ENCODE measurements at regions not wholly inside any gene's neighbourhood (a gene's known extent, or its start where the extent isn't known, plus 50 kb on each side); places are given as distances from the start of the nearest gene placed in this dataset.
"Not testable (repeated sequence)": the region's sequence is repeated elsewhere in the genome, so short reads cannot be mapped to it uniquely, and the experiment has no call there.

DNA sequence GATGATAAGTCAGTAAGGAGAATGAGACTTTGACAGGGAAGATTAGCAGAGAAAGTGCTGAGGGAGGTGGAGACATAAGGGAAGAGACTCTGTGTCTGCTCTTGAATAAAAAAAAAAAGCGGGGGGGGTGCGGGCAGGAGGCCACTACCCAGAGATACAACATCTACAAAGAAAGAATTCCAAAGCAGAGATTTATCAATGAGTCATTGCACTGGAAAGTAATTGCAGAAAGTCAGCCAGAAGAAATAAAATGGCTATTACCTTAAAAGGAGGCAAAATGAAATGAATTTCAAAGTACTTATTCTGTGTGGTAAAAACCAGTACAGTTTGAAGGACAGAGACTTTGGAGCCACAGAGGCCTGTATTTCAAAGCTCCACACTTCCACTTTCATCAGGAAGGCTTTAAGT, 267.1 kb upstream of the PRKD1 start:
- no peak overlapping the region for H3K4me3 ChIP-seq (ENCODE audit: low read length)
- WGBS: 41% methylated on average over 2 of the region's 2 CpGs
- intact Hi-C loops (cut with DNase I): no loop called here

DNA sequence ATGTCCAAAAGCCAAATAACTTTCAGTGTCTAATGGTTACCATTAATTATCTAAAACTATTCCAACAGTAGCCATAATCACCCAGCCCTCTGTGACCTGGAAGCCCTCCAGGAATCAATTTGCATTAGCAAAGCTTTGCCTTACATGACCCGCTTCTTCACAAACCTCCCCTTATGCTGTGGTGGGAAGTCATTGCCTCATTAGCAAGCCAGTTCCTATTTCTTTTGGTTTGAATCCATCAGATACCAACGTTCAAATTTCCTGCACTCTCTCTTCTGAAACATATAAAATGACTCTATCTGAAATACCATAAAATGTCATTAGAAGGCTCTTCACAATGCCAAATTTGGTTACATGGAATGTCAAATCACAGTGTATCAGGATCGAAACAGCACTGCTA, 268.3 kb upstream of the PRKD1 start:
- H3K9me3 ChIP-seq (ENCODE audit: control insufficient read depth, low read length): no peaks in the 10 kb centered on the region
- intact Hi-C loops (cut with DNase I): no loop called here
- H3K27ac ChIP-seq (ENCODE audit: low read length): no peak overlapping the region
- H3K4me1 ChIP-seq (ENCODE audit: control insufficient read depth, insufficient read depth, low read length): no peaks in the 10 kb centered on the region
- 53% methylated on average over 3 of the region's 3 CpGs for WGBS
- H3K4me3 ChIP-seq (ENCODE audit: low read length): no peak overlapping the region
- ATAC-seq (no peak), DNase-seq (no peak)
- H3K27me3 ChIP-seq (ENCODE audit: control insufficient read depth, insufficient read depth): no peaks in the 10 kb centered on the region

More for the DNA sequence above, 267.1 kb upstream of the PRKD1 start:
- H3K9me3 ChIP-seq (ENCODE audit: control insufficient read depth, low read length): no peaks in the 10 kb centered on the region
- H3K4me1 ChIP-seq (ENCODE audit: control insufficient read depth, insufficient read depth, low read length): no peaks in the 10 kb centered on the region
- H3K27me3 ChIP-seq (ENCODE audit: control insufficient read depth, insufficient read depth): no peaks in the 10 kb centered on the region
- DNase-seq: no peak
- ATAC-seq: peak; percentile 64 to 76
- no peak overlapping the region for H3K27ac ChIP-seq (ENCODE audit: low read length)

DNA sequence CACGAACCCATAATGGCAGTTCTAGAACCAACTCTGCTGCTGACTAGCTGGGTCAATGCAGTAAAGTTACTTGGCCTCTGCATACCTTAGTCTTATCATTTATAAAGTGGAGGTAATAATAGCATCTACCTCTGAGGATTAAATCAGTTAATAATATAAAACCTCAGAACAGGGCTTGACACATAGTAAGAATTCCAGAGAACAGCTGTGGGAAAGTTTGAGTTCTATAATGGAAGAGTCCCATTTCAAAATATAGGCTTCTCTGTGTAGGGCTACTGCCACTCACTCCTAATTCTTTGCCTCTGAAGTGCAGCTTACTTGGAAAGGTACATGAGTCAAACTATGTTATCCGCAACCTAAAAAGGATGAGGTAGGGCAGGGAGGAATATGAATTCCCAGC, 269.2 kb upstream of the PRKD1 start:
- Histone ChIP-seq H3K4me3 (ENCODE audit: low read length) (no peak overlapping the region), H3K27me3 (ENCODE audit: control insufficient read depth, insufficient read depth) (no peaks in the 10 kb centered on the region), H3K9me3 (ENCODE audit: control insufficient read depth, low read length) (no peaks in the 10 kb centered on the region), H3K27ac (ENCODE audit: low read length) (no peak overlapping the region), H3K4me1 (ENCODE audit: control insufficient read depth, insufficient read depth, low read length) (no peaks in the 10 kb centered on the region)
- ATAC-seq (no peak), DNase-seq (no peak)
- 85% methylated on average over 2 of the region's 2 CpGs for WGBS
- intact Hi-C loops (cut with DNase I): no loop called here

DNA sequence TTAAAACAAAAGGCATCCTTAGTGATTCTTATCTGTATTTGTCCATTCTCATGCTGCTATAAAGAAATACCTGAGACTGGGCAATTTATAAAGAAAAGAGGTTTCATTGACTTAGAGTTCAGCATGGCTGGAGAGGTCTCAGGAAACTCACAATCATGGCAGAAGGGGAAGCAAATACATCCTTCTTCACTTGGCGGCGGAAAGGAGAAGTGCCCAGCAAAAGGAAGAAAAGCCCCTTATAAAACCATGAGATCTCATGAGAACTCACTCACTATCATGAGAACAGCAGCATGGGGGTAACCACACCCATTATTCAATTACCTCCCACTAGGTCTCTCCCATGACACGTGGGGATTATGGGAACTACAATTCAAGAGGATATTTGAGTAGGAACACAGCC, 271.1 kb upstream of the PRKD1 start:
- H3K27ac ChIP-seq (ENCODE audit: low read length); H3K4me1 ChIP-seq (ENCODE audit: control insufficient read depth, insufficient read depth, low read length); H3K9me3 ChIP-seq (ENCODE audit: control insufficient read depth, low read length); intact Hi-C loops (cut with DNase I); H3K27me3 ChIP-seq (ENCODE audit: control insufficient read depth, insufficient read depth); H3K4me3 ChIP-seq (ENCODE audit: low read length); DNase-seq; ATAC-seq: not testable (repeated sequence)
- WGBS: 66% methylated on average over 3 of the region's 3 CpGs

DNA sequence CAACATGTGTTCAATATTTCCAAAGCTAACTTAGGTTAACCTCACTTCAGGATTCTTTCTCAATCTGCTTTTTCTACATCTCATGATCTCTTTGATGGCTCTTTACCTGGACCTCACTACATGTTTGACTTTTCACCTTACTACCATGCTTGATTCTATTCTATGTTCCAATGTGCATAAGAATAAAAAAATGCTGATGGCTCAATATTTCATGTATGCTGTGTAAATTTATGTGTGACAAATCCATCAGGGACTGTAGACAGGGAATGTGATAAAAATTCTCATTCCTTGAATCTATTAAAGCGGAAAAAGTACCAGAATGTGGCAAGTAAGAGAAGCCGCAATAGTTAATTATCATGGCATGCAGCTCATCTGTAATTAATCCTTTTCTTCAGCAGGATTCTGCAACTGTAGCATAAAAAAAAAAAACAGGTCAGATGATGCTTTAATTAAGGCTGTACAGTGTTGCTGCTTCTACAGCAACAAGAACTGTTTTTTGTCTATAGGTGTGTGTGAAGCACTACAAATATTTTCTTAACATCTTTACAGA, 276.9 kb upstream of the PRKD1 start:
- no peak for ATAC-seq
- no peak for DNase-seq

DNA sequence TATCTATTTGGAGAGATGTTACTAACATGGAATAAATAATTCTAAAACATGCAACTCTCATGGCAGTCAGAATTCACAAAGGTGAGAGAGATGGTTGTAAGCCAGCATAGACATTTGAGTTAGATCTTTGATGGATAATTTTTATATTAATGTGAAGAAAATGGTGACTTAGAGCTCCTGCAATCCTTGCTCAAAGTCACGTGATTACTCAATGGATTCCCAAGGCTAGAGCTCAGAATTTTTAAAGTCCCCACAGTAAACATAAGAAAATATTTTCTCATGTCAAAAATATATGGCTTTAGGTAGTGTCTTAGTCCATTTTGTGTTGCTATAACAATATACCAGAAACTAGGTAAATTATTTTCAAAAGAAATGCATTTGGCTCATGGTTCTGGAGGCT, 281.5 kb upstream of the PRKD1 start:
- ATAC-seq: no peak
- intact Hi-C loops (cut with DNase I): no loop called here
- no peak for DNase-seq
- WGBS: 72% methylated on average over 1 of the region's 1 CpG
- Histone ChIP-seq H3K27ac (ENCODE audit: low read length) (no peak overlapping the region), H3K4me1 (ENCODE audit: control insufficient read depth, insufficient read depth, low read length) (no peaks in the 10 kb centered on the region), H3K4me3 (ENCODE audit: low read length) (no peak overlapping the region), H3K27me3 (ENCODE audit: control insufficient read depth, insufficient read depth) (no peaks in the 10 kb centered on the region), H3K9me3 (ENCODE audit: control insufficient read depth, low read length) (no peaks in the 10 kb centered on the region)

More for the DNA sequence above, 276.9 kb upstream of the PRKD1 start:
- Histone ChIP-seq H3K4me1 (ENCODE audit: control insufficient read depth, insufficient read depth, low read length) (no peaks in the 10 kb centered on the region), H3K9me3 (ENCODE audit: control insufficient read depth, low read length) (no peaks in the 10 kb centered on the region), H3K27me3 (ENCODE audit: control insufficient read depth, insufficient read depth) (no peaks in the 10 kb centered on the region), H3K27ac (ENCODE audit: low read length) (no peak overlapping the region), H3K4me3 (ENCODE audit: low read length) (no peak overlapping the region)
- 93% methylated on average over 2 of the region's 2 CpGs for WGBS
- intact Hi-C loops (cut with DNase I): no loop called here

DNA sequence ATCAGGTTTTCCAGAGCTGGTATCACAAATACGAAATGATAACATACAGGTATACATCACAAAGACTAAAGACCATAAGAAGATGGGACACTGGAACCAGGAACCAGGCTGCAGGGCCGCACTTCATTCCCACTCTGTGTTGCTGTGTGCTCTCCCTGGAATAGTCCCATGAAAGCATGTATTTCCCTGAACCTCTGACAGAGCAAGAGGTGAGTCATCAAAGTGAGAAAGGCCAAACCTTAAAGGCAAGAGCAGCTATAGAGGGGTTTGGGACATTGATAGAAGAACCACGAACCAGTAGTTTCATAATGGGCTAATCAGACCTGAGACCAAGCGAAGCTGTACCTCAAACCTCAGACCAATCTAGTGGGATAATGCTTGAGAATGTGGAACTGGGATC, 283.0 kb upstream of the PRKD1 start:
- no peak for ATAC-seq
- Histone ChIP-seq H3K27ac (ENCODE audit: low read length) (no peak overlapping the region), H3K4me3 (ENCODE audit: low read length) (no peak overlapping the region), H3K9me3 (ENCODE audit: control insufficient read depth, low read length) (no peaks in the 10 kb centered on the region), H3K27me3 (ENCODE audit: control insufficient read depth, insufficient read depth) (no peaks in the 10 kb centered on the region), H3K4me1 (ENCODE audit: control insufficient read depth, insufficient read depth, low read length) (no peaks in the 10 kb centered on the region)
- WGBS: 86% methylated on average over 4 of the region's 4 CpGs
- DNase-seq: no peak
- intact Hi-C loops (cut with DNase I): loop anchor here in 2 of 4 donors (10.0 kb wide), 1 partner anchor 1456 kb away; no protein-coding TSS in a partner anchor

DNA sequence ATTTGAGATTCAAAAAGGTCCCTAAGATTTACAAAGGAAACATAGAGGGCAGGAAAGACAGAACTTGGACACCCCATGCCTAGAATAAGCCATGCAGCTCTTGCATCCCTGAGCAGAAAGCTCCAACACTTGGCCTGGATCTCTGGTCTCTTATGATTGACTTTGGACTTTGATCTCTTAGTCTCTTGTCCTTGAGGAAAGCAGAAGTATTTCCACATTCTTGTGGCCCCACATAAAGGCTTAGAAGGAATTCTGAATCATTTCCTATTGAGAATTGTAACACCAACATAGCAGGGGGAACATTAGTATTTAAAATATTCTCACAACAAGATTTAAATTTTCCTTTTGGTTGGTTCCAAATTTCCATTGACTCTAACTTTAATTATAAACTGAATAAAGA, 283.7 kb upstream of the PRKD1 start:
- H3K4me3 ChIP-seq (ENCODE audit: low read length): no peak overlapping the region
- no peak for ATAC-seq
- intact Hi-C loops (cut with DNase I): loop anchor here in 2 of 4 donors (10.0 kb wide), 1 partner anchor 1457 kb away; no protein-coding TSS in a partner anchor
- H3K4me1 ChIP-seq (ENCODE audit: control insufficient read depth, insufficient read depth, low read length): no peaks in the 10 kb centered on the region
- no peaks in the 10 kb centered on the region for H3K27me3 ChIP-seq (ENCODE audit: control insufficient read depth, insufficient read depth)
- no peak overlapping the region for H3K27ac ChIP-seq (ENCODE audit: low read length)
- no peaks in the 10 kb centered on the region for H3K9me3 ChIP-seq (ENCODE audit: control insufficient read depth, low read length)
- no peak for DNase-seq

DNA sequence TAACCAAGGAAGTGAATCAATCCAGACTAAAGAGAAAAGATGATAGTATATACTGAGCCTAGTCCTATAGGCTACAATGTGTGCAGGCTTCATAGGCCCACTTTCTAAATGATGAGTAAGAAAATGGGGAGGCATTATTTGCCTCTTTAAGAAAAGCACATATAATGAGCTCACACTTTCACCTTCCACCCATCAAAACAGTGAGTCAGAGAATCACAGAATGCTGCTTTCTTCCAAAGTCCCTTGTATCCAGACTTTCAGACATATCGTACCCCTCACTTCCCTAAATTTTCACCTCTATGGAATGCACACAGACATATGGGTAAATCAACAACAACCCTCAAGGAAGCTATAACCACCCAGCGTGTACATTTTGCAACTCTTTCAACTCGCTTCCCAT, 286.4 kb upstream of the PRKD1 start:
- ATAC-seq: no peak
- WGBS: 70% methylated on average over 3 of the region's 3 CpGs
- Histone ChIP-seq H3K4me1 (ENCODE audit: control insufficient read depth, insufficient read depth, low read length) (no peaks in the 10 kb centered on the region), H3K27ac (ENCODE audit: low read length) (no peak overlapping the region), H3K9me3 (ENCODE audit: control insufficient read depth, low read length) (no peaks in the 10 kb centered on the region), H3K4me3 (ENCODE audit: low read length) (no peak overlapping the region), H3K27me3 (ENCODE audit: control insufficient read depth, insufficient read depth) (no peaks in the 10 kb centered on the region)
- DNase-seq: no peak
- intact Hi-C loops (cut with DNase I): loop anchor here in 2 of 4 donors (10.0 kb wide), 1 partner anchor 1459 kb away; no protein-coding TSS in a partner anchor

DNA sequence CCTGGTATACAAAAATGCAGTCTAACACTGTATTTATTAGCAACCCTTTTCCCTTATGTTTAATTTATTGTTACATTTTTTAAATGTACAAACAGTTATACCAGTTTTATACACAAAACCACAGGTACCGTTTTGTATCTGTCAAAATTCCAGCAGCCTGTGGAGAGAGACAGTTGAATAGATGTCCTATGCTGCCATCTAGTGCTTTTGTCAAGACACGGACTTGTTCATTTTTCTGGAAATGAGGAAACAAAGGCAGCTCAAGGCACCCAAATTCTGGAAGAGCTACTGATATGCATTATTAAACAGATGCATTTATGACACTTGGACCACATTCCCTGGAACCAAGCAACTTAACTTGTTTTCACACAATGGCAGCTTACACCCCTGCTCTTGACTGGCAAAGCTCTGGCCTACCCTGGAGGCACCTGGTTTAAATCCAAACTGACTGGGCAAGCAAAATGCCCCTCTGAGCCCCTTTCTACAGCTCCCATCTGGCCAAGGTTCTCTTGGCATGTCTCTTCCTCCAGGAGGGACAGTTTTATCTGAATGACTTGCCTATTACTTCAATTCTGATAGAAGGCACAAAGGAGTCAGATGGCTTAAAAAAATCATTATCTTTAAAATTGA, 286.9 kb upstream of the PRKD1 start:
- DNase-seq (no peak), ATAC-seq (peak in 1 of 2 donors; percentile 26)
- Histone ChIP-seq H3K27ac (ENCODE audit: low read length) (no peak overlapping the region), H3K27me3 (ENCODE audit: control insufficient read depth, insufficient read depth) (no peaks in the 10 kb centered on the region), H3K4me1 (ENCODE audit: control insufficient read depth, insufficient read depth, low read length) (no peaks in the 10 kb centered on the region), H3K9me3 (ENCODE audit: control insufficient read depth, low read length) (no peaks in the 10 kb centered on the region), H3K4me3 (ENCODE audit: low read length) (no peak overlapping the region)
- 0% methylated on average over 2 of the region's 2 CpGs for WGBS
- intact Hi-C loops (cut with DNase I): loop anchor here in 2 of 4 donors (10.0 kb wide), 1 partner anchor 1460 kb away; no protein-coding TSS in a partner anchor

DNA sequence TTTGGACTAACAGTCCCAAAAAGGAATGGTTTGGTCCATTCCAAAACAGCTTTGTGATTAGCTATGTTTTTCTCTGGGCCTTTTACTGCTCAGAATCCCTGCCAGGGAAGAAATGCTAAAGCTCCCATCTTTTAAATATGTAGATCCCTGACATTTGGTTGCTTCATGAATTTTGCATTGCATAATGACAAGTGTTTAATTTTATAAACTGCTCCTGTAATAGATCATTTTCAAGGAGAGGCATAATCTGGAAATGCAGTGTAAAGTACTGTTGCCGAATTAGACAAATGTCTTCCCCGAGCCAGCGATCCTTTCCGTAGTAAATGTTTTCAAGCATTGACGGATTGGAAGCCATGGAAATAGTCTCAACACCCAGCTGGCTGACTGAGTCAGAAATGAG, 291.3 kb upstream of the PRKD1 start:
- H3K27me3 ChIP-seq (ENCODE audit: control insufficient read depth, insufficient read depth): no peaks in the 10 kb centered on the region
- DNase-seq (no peak), ATAC-seq (no peak)
- no peak overlapping the region for H3K27ac ChIP-seq (ENCODE audit: low read length)
- 92% methylated on average over 5 of the region's 5 CpGs for WGBS
- intact Hi-C loops (cut with DNase I): loop anchor here in 2 of 4 donors (10.0 kb wide), 1 partner anchor 1464 kb away; no protein-coding TSS in a partner anchor
- peaks cover 3% of the 10 kb centered on the region for H3K4me1 ChIP-seq (ENCODE audit: control insufficient read depth, insufficient read depth, low read length)
- H3K9me3 ChIP-seq (ENCODE audit: control insufficient read depth, low read length): no peaks in the 10 kb centered on the region
- H3K4me3 ChIP-seq (ENCODE audit: low read length): no peak overlapping the region
